Epithelial cell of proximal tubule (primary cell): ENCODE measurements at regions not wholly inside any gene's neighbourhood (a gene's known extent, or its start where the extent isn't known, plus 50 kb on each side); places are given as distances from the start of the nearest gene placed in this dataset.

Experiments
- DNase-seq: peaks from one replicate; pipeline ENCODE4 v3.0.0-alpha.2; 2011; ENCODE audit warnings: low read depth
- H3K4me3 ChIP-seq: 2 replicates; pipeline ENCODE4 v1.5.1; 2011; ENCODE audit warnings: low read depth, mild to moderate bottlenecking, low read length
- TF ChIP-seq, protein P1 (sequence below): conservative IDR thresholded peaks from 2 replicates; pipeline ENCODE4 v1.5.1; 2012; ENCODE audit warnings: low read depth, mild to moderate bottlenecking, low read length

- no peak for DNase-seq
- H3K4me3 ChIP-seq: no peak overlapping the region
- TF ChIP-seq, protein P1, sequence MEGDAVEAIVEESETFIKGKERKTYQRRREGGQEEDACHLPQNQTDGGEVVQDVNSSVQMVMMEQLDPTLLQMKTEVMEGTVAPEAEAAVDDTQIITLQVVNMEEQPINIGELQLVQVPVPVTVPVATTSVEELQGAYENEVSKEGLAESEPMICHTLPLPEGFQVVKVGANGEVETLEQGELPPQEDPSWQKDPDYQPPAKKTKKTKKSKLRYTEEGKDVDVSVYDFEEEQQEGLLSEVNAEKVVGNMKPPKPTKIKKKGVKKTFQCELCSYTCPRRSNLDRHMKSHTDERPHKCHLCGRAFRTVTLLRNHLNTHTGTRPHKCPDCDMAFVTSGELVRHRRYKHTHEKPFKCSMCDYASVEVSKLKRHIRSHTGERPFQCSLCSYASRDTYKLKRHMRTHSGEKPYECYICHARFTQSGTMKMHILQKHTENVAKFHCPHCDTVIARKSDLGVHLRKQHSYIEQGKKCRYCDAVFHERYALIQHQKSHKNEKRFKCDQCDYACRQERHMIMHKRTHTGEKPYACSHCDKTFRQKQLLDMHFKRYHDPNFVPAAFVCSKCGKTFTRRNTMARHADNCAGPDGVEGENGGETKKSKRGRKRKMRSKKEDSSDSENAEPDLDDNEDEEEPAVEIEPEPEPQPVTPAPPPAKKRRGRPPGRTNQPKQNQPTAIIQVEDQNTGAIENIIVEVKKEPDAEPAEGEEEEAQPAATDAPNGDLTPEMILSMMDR: no peak
These were observed 64.1 kb upstream of the NDUFV2 start for GRCh38 chr18:9038277-9038871.

- H3K4me3 ChIP-seq: no peak overlapping the region
- TF ChIP-seq, protein P1: no peak
- no peak for DNase-seq
These were observed 62.9 kb upstream of the NDUFV2 start for GRCh38 chr18:9039441-9040071.

DNA sequence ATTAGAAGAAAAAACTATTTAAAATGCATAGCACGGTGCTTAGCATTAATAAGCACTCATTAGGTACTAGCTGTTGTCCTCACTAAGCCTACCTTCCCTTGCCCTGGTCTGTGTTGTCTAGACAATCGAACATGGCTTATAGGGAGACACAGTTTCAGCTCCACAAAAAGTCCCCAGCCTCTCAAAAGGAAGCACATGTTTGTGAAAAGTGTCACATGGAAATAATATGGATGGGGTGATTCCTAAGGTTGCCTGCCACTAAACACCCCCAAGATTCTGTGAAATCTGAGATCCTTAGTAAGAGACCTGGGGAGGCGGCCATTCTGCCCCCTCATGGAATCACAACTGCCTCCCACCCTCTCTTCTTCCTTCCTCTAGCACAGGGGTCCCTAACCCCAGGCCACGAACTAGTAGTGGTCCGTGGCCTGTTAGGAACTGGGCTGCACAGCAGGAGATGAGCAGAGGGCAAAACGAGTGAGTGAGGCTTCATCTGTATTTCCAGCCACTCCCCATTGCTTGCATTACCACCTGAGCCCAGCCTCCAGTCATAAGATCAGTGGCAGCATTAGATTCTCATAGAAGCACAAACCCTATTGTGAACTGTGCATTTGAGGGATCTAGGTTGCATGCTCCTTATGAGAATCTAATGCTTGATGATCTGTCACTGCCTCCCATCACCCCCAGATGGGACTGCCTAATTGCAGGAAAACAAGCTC is 59.6 kb upstream of the NDUFV2 start:
- no peak overlapping the region for H3K4me3 ChIP-seq
- no peak for DNase-seq
- TF ChIP-seq, protein P1: no peak

DNA sequence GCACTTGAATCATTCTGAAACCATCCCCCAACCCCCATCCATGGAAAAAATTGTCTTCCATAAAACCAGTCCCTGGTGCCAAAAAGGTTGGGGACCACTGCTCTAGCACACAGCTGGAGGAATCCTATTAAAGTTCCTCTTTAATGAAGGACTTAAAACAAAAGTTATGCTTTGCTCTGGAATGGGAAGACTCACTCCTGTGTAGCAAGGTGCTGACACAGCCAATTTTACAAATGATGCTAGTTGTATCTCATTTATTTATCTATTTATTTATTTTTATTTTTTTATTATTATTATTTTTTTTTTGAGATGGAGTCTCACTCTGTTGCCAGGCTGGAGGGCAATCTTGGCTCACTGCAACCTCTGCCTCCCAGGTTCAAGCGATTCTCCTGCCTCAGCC is 58.9 kb upstream of the NDUFV2 start:
- TF ChIP-seq, protein P1: no peak
- no peak for DNase-seq
- no peak overlapping the region for H3K4me3 ChIP-seq

DNA sequence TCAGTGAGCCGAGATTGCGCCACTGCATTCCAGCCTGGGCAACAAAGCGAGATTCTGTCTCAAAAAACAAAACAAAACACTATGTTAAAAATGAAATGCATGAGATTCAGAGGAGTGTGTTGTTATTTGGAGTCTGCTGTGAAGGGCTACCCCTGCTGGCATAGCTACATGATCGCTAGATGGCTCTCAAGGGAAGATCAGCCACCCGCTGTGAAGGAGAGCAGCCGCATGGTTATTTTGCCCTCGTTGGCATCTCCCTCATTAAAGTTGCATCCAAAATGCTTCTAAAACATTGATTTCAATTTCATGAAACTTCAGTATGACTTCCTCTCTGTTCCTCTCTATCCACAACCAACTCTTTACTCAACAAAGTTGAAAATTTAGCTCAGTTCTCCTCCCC is 54.8 kb upstream of the NDUFV2 start:
- TF ChIP-seq, protein P1: no peak
- H3K4me3 ChIP-seq: no peak overlapping the region
- no peak for DNase-seq

DNA sequence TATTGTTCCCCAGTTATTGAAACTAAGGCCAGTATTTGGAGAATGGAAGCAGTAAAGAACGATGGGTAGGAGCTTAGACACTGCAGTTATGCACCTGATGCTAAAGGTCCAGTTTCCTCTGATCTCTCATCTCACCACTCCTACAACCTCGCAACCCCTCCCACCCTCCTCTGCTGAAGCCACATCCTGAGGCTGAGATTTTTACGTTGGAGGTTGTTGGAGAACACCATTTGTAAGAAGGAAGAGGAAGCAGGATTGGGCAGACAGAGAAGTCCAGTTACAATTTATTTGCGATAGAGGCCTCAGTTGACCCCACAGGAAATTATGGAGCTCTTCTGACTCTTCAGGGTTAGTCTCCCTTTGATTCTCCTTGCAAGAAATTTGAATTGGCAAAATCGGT is 54.3 kb upstream of the NDUFV2 start:
- DNase-seq: no peak
- no peak overlapping the region for H3K4me3 ChIP-seq

More for the DNA sequence above, 54.3 kb upstream of the NDUFV2 start:
- TF ChIP-seq, protein P1: no peak
